Uterus (tissue), 2 donors: ENCODE measurements at regions not wholly inside any gene's neighbourhood (a gene's known extent, or its start where the extent isn't known, plus 50 kb on each side); places are given as distances from the start of the nearest gene placed in this dataset.

Experiments
- POLR2A ChIP-seq, 2 donors: fragments of 450-650 bp; IDR thresholded peaks; one replicate each; pipeline ENCODE4 v1.6.1; 2016; ENCODE audit warnings: antibody characterized with exemption in 2 of 2, mild to moderate bottlenecking in 1 of 2, moderate library complexity in 1 of 2
- TF ChIP-seq, protein P1 (sequence below), 4 experiments: fragments of 200-600 bp in 2 of 4; fragments of 450-650 bp in 2 of 4; sonication (generic) in 2 of 4; IDR thresholded peaks; one replicate each; pipeline ENCODE4 v1.5.1; 2016 to 2019; ENCODE audit warnings: antibody characterized with exemption in 4 of 4, mild to moderate bottlenecking in 2 of 4, moderate library complexity in 1 of 4

DNA sequence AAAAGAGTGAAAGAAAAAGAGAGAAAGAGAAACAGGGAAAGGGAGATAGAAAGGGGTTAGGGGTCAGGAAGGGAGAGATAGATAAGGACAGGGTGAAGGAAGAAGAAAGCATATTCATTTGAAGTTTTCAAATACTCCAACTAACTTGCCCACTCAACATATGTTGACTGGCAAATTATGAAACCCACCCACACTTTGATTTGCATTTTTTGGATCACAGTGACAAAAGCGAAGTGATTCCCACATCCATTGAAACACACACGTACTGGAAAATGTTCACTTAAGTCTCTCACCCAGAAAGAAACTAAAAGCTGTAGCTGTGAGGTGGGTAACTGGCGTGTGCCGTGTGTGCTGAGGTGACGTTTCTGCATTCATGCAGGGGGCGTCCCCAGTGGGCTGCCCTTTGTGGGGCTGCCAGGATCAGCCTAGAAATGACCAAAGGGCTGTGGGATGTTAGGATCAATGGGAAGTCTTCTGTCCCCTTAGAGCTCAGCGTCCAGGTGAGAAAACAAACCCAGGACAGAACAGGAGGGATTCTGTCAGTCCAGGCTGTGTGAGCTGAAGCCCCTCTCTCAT lies 134.9 kb upstream of the ADARB2 start:
- TF ChIP-seq, protein P1, sequence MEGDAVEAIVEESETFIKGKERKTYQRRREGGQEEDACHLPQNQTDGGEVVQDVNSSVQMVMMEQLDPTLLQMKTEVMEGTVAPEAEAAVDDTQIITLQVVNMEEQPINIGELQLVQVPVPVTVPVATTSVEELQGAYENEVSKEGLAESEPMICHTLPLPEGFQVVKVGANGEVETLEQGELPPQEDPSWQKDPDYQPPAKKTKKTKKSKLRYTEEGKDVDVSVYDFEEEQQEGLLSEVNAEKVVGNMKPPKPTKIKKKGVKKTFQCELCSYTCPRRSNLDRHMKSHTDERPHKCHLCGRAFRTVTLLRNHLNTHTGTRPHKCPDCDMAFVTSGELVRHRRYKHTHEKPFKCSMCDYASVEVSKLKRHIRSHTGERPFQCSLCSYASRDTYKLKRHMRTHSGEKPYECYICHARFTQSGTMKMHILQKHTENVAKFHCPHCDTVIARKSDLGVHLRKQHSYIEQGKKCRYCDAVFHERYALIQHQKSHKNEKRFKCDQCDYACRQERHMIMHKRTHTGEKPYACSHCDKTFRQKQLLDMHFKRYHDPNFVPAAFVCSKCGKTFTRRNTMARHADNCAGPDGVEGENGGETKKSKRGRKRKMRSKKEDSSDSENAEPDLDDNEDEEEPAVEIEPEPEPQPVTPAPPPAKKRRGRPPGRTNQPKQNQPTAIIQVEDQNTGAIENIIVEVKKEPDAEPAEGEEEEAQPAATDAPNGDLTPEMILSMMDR (IDR thresholded peaks at IDR 0.05) = no peak
- TF ChIP-seq POLR2A (IDR thresholded peaks at IDR 0.05) = no peak
